Activated CD8-positive, alpha-beta memory T cell treated with anti-CD3 and anti-CD28 coated beads for 4 hours (primary cell): ENCODE measurements at regions not wholly inside any gene's neighbourhood (a gene's known extent, or its start where the extent isn't known, plus 50 kb on each side); places are given as distances from the start of the nearest gene placed in this dataset.

ENCODE experiments used
- DNase-seq, 2 donors: peaks; one replicate each; pipeline ENCODE4 v3.0.0-alpha.2; 2020; ENCODE audit warnings: low read depth in 2 of 2

DNA sequence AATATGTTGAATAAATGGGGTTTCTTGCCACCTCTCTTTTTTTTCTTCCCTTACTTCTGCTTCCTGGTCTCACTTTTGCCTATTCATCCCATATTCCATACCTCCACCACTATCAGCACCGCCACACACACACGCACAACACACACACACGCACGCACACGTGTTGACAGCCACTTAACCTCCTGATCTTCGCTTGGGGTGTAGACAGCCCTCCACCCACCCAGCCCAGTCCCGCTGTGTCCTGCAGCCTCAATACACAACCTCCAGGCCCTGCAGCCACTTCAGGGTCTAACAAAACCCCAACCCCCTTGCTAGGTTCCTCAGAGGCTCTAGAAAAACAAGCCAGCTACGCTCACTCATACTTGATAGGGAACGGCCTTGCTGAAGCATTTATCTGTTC, 72.3 kb downstream of the LINC00237 start:
- no peak for DNase-seq

DNA sequence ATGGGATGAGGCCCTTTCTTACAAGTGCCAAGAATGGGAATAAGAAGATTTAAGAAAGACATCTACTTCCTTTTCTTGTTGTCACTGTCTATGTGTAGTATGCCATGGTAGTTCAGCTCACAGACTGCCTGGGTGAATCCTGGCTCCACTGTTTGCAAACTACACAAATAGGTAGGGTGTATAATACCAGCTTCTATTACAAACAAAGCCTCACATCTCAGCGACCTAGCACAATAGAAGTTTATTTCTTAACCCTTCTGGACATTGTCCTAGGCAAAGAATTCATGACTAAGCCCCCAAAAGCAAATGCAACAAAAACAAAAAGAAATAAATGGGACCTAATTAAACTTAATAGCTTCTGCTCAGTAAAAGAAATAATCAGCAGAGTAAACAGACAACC, 74.5 kb downstream of the LINC00237 start:
- DNase-seq = no peak

DNA sequence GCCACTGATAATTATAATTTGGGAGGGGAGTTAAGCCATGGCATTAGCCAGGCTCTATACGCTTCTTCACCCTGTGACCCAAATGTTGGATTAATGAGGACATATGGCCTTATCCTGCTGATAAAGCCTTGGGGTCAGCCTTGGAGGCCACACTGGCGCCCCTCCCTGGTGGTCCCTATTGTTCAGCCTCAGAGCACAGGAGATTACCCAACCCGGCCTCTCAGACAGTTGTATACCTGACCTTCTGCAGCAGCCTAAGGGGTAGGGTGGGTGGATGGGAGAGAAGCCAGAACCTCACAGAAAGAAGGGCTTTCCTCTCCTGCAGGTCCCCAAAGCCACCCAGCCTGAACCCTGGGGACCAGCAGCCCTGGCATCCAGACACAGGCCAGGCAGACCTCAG, 76.8 kb downstream of the LINC00237 start:
- no peak for DNase-seq

DNA sequence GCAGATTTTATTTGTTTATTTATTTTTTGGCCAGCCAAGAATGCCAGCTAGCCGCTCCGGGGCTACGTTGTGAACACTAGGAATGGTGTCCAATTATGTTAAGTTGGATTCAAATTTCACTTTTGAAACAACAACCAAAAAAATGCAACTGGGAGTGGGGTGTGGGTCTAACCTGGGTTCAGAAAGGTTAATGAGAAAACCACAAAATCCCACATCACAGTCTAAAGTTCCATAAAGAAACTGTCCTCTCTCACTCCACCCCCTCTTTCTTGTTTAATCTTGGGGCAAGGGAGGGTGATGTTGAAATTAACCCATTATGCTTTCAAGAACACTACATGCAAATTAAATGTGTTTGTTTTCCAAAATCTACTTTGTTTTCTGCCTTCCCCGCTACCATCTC, 77.2 kb downstream of the LINC00237 start:
- DNase-seq = no peak

DNA sequence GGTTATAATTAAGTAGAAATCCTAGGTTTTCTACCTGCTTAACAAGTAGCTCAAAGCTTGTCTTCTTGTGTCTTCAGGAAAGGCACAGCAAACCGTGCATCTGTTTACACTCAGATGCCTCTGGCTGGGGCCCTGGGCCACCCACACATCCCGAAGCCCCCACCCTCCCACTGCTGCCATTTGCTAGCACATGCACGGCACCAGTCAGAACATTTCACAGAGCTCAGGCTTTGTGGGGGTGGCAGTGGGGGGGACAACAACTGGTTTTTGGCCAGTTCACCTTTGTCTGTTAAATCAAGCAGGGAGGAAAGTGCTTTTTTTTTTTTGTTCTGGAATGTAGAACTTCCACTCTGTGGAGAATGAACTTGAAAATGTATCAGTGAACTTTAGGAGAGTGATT, 77.7 kb downstream of the LINC00237 start:
- no peak for DNase-seq

DNA sequence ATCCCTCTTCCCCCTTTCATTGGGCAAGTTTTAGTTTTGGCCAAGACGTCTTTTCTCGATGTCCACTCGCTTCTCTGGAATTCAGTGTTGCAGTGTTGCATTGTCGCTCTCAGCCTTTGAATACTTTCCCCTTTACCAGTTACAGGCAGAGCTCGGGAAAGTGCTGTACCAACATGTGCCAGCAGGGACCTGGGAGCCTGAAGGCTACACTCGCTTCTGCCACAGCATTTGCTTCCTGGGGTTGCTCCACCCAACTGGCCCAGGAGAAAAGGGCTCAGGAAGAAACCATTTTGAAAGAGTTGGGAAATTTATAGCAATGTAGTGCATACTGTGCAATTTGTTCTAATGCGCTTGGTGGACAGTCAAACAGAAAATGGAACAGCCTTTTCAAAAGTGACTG, 78.6 kb downstream of the LINC00237 start:
- DNase-seq = no peak

DNA sequence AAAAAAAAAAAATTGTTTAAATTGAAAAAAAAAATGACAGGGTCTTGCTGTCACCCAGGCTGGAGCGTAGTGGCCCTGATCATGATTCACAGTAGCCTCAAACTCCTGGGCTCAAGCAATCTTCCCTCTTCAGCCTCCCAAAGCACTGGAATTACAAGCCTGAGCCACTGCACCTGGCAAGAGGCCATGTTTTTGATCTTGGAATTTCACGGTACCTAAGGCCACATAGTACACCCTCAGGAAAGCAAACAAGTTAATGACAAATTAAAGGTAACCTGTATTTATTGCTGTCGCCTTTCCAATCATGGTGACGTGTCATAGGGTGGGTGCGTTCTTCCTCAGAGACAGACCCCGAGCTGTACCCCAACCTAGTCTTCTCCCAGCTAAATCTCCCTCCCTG, 79.2 kb downstream of the LINC00237 start:
- no peak for DNase-seq

DNA sequence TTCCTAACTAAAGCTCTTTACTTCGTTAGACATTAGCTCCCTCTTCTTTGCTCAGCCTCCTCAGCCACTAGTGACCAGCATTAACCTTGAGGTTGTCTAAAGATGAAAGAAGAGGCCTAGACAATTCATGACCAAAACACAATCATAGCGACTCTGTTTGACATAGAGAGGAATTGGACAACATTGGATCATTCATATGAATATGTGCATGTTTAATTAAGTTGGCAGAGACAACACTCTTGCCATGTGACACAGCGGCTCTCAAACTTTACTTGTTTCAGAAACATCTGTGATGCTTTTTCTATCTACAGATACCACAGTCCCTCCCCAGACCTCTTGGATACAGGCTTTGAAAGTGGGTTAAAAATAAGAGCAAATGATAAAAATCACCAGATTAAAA, 81.7 kb downstream of the LINC00237 start:
- DNase-seq = no peak

DNA sequence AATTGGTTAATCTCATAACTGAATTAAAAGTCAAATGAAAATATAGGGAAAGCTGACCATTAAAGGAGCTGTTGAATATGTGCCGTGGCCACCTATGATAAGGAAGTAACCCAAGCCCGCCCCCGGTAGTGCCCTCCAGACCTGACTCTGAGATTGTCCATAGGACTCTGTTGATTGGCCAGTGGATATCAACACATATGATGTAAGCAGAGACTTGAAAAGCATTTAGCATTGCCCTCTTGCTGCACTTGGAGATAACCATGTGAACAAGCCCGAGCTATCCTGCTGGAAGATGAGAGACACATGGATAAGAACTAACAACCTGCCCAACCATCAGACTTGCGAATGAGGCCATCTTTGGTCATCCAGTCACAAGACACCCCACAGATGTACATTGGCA, 83.2 kb downstream of the LINC00237 start:
- DNase-seq = no peak

DNA sequence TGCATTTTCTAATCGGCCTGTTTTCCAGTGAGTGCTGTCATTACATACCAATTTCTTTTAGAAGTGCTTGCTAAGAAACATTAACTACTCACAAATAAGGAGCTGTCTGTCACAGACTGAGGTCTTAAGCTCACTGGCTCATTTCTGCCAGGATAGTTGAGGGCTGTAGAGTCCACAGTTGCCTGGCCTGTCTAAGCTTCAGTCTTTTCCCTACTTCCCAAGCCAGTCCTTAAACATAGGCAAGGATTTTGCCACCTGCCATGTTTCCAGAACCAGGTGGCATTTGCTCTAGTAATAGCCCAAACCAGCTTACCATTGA, 84.7 kb downstream of the LINC00237 start:
- no peak for DNase-seq

DNA sequence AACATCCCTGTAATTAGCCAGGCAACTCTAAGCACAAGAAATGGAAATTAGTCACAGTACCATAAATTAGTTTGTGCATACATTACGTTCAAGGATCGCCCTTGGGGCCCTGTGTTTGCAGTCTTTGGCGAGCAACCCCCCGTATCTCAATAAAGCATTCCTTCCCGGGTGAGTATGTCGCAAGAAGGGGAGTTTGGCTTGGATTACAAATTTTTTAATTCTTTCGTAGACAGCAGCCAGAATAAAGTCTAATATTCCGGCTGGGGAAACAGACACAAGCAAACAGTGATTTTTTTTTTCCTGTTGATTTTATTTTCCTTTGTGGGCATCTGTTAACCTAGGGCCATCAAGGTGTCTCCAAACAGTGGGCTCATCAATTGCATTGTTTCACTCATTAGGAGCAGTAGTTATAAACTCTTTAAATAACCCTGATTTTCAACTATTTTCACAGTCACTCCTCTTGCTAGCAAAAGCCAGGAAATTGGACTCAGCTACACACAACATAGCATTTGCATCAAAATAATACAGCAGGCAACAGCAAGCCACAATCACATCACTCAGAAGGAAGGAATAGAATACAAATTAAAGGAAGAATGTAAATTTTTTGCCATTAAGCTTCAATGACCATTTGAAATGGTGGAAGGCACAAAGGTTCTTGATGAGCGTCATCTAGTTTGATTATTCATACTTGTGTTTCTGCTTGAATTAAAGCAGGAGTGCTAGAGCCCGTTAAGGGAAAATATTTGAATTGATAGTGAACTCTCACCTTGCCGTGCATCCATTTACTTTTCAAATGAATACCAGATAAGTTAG, 85.3 kb downstream of the LINC00237 start:
- DNase-seq = no peak

DNA sequence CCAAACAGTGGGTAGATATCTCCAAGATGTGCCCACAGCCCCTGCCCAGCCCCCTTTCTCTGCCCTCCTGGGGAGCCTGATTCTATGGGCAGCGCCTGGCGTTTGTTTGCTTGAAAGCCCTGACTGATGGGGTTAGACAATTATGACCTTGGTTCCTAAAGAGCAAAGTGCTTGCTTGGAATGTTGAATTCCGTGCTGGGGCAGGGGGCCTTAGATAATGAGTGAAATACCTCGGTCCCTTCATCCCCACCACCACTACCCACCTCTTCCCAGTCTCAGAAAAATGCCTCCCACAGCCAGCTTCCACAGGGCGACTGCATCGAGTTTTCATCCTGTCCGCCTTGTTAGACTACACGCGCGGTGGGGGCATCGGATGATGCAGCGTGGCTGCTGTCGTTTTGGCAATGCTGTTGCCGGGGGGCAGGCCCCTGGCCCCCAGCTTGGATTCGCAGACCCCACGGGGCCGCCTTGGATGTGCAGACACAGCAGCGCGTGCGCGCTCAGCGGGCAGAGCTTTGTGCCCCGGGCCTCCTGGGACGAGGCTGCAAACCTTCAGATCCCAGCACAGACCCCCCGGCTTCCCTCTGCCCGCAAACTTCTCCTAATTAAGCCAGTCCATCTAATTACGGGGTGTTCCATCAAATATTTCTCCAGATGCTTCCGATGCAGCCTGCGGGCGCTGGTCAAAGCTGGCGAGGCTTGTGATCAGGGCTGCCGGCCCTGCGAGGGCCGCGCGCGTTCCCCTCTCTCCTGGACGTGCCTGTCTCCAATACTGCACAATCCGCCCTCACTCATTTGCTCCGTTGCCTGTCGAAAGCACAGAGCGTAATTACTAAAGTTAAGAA, 86.1 kb downstream of the LINC00237 start:
- no peak for DNase-seq

DNA sequence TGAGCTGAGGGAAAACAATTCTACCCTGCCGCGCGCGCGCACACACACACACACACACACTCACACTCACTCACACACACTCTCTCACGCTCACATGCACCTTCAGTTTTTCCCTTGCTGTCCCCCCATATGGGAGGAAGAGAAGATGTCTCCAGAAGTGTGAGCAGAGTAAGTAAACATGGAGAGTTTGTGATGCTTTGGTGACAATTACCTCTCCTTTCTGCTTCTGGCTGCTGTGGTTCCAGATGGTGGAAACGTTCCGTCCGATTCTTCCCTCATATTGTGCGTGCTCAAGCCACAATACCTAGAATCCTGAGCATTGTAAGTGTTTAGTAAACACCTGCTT, 86.7 kb downstream of the LINC00237 start:
- DNase-seq = no peak

DNA sequence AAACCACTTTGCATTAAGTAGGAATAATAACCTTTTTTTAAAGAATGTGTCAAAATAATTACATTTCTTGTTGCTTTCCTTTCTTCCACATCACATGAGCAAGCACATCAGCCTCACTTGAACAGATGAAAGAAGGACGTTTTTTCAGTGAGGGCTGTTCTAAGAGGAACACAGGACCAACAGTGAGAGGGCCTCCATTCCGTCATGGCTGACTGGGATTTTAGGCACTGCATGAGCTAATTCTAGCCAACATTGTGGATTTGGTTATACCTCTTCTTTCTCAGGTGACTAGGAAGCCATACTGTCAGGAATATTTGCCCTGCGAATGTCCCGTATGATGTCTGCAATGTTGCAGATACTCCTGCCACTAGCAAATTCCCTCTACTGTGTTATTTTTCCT, 87.6 kb downstream of the LINC00237 start:
- no peak for DNase-seq

DNA sequence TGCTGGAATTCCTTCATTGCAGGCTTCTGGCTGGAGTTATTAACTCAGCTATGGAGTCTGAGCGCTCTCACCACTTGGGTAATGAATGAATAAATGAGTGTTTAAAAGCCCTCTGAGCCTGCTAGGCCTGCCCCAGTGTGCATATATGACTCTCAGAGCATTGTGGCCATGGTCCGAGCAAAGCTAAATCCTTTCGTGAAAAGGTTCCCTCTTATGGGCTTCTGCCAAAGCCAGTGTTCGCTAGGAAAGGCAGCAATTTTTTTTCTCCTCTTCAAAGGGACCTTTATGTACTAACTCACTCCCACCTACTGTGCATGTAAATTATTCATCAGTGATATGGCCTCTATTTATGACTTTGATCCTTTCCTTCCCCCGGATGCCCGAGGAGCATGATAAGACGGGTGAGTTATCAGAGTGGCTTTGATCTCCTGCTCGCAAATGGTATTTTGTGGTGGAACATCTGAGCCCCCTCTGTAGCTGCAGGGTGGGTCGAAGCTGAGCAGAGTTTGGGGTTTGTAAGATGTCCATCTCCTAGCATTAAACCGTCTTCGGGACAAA, 88.6 kb downstream of the LINC00237 start:
- DNase-seq = no peak

DNA sequence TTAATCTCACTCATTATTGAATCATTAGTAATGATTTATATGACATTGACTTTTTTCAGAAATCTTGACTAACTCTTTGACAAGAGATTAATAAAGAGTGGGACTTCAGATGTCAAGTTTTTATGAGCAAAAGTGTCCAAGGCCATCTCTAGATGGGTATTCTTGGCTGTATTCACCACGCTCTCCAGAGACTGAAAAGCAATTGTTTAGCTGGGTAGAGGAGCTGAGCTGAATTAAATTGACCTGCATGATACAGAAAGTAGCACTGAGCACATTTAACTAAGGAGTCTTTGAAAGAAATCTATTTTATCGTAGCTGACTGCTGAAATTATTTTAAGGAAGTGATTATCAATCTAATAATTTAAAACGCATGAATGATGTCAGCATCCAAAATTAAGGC, 89.4 kb downstream of the LINC00237 start:
- DNase-seq = no peak

DNA sequence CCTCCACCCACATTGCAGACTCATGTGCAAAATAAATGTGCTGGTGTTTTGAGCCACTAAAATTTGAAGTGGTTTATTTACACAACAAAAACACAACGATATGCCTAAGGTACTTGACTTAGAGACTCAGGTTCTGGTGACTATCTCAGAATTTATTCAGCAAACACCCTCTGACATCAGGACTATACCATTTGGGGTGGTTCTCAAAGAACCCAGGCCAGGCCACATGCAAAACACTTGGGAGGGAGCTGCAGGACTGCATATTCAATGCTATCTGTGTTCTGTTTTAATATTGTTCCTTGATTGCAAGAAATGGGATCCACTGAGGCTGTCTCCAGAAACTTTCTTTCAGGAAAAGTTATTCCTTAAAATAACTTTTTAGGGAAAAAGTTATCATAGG, 91.6 kb downstream of the LINC00237 start:
- no peak for DNase-seq

DNA sequence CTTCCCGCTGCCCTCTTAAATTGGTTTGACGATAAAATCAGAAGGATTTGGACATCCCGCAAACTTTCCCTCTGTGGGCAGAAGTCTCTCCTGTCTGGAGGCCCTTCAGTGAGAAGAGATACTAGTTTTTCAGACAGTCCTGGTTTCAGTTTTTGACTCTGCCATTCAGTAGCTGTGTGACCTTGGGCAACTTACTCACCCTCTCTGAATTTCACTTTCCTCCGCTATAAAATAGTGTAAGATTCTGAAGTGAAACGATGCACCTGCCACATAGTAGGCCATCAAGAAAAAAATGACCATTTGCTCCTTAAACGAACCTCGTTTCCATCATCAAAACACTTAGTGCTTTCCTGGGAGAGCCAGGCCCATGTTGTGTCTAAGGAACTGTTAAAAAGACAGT, 97.2 kb downstream of the LINC00237 start:
- no peak for DNase-seq

DNA sequence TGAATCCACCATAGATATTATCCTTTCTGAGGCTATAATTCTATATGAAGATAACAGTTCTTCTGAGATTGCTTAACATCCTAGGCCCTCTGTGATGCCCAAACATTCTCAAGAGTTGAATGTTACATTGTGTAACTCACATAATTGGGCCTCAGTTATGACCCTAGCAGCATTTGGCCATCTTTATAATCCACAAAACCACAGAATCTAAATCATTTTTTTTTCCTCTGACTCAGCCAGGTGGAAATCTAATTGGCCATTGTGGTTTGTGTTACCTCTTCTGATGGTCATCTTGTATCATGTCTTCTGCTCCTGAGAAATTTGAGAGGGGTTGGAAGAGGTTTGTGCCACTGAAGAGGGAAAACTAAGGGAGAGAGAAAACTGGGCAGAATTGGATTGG, 99.5 kb downstream of the LINC00237 start:
- no peak for DNase-seq

DNA sequence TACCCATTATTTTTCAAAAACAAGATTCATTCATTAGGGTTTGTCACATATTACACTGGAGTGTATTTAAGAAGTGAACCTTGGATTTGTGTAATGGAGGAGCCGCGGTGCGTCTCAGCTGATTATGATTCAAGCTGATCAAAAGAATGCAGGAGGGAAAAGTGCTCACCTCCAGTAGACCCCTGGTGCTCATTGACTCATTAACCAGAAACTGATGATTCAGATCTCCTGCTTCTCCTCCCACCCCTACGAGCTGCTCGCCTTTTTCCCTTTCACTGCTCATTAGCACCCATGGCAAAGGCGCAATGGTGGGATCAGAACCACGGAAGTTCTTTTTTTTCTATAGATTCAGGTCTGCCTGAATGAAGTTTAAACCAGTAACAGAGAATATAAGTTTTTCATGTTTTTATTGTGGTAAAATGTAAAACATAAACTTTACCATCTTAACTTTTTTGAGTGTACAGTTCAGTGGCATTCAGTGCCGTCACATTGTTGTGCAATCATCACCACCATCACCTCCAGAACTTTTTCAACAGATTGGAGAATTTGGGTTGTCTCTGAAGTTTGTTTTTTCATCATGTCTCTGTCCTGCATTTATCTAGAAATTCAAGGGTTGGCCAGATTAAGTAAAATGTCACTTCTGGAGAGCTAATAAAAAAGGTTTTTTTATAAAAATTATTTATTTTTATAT, 101.6 kb downstream of the LINC00237 start:
- no peak for DNase-seq

DNA sequence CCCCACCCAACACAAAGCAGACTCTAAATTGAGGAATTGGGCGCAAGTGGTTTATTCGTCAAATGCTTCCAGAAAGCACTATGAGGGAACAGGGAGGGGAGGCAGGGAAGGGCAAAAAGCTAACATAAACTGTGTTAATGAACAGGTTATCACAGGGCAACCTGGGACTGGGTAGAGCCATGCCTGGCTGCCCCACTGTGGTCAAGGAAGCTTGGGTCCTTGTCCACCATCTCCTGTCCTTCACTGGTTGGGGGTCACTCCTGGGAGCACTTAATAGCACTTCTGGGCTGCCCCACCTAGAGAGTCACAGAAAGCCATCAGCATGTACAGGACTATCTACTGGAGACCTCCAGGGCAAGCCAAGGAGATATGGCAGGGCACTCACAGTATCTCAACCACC, 102.3 kb downstream of the LINC00237 start:
- DNase-seq = no peak

DNA sequence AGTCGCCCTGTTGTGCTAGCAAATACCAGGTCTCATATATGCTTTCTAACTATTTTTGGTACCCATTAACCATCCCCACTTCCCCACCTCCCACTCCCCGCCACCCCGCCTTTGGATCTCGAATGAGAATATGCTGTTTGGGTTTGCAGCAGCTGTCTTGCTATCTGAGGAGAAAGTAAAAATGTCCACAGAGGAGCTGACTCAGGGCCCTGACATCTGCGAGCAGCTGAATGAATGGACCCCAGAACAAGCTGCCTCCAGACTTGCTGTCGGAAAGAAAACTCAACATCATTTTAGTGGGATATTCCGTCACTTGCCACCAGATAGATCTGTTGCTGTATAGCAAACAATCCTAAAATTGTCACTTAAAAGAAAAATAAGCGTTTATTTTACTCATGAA, 103.7 kb downstream of the LINC00237 start:
- no peak for DNase-seq

DNA sequence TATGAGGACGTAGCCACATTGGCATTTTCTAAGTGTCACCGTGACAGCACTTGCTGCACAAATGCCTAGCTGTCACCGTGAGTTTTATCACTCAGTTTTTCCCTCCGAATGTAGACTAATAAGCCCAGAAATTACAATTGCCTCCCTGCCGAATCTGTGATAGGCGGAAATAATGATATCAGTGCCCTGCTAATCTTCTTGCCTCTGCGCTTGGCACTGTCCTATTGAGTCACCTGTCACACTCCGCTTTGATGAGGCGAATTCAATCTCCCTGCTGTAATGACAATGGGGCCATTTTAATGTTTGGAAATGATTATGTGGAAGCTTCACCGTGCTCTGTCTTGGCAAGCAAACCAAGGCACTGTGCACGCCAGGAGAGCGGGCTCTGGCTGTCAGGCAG, 112.8 kb downstream of the LINC00237 start:
- no peak for DNase-seq
